Liver (tissue), 8 donors: ENCODE measurements at regions not wholly inside any gene's neighbourhood (a gene's known extent, or its start where the extent isn't known, plus 50 kb on each side); places are given as distances from the start of the nearest gene placed in this dataset.

Experiments
- DNase-seq: peaks from one replicate; pipeline ENCODE4 v3.0.0-alpha.2; 2017; ENCODE audit warnings: low spot score
- H3K27ac ChIP-seq, 2 donors: one replicate each; pipeline ENCODE4 v1.7.0; 2013; ENCODE audit warnings: inconsistent platforms in 2 of 2, low read length in 2 of 2, control low read depth in 1 of 2, low read depth in 1 of 2, mild to moderate bottlenecking in 1 of 2
- H3K27me3 ChIP-seq, 4 donors: one replicate each; pipeline versions ENCODE4 v1.6.1 to v1.7.0; 2013; ENCODE audit warnings: low read length in 3 of 4, inconsistent platforms in 1 of 4, mild to moderate bottlenecking in 1 of 4, moderate library complexity in 1 of 4; ENCODE audit not compliant: control insufficient read depth in 4 of 4, insufficient read depth in 4 of 4
- H3K36me3 ChIP-seq, 4 donors: one replicate each; pipeline versions ENCODE4 v1.6.1 to v1.7.0; 2013; ENCODE audit warnings: low read length in 3 of 4, mild to moderate bottlenecking in 3 of 4, low read depth in 1 of 4, moderate library complexity in 1 of 4; ENCODE audit not compliant: control insufficient read depth in 4 of 4, insufficient read depth in 3 of 4
- H3K4me1 ChIP-seq, 4 donors: one replicate each; pipeline versions ENCODE4 v1.6.1 to v1.7.0; 2013; ENCODE audit warnings: low read length in 3 of 4, mild to moderate bottlenecking in 3 of 4, moderate library complexity in 1 of 4; ENCODE audit not compliant: control insufficient read depth in 4 of 4, insufficient read depth in 4 of 4
- H3K4me3 ChIP-seq, 3 donors: one replicate each; pipeline versions ENCODE4 v1.6.1 to v1.7.0; 2013; ENCODE audit warnings: low read length in 3 of 3, control low read depth in 1 of 3, low read depth in 1 of 3, mild to moderate bottlenecking in 1 of 3
- H3K9ac ChIP-seq, 2 donors: one replicate each; pipeline ENCODE4 v1.7.0; 2013; ENCODE audit warnings: low read length in 2 of 2, mild to moderate bottlenecking in 2 of 2, moderate library complexity in 2 of 2, control low read depth in 1 of 2, low read depth in 1 of 2
- H3K9me3 ChIP-seq, 4 donors: one replicate each; pipeline versions ENCODE4 v1.6.1 to v1.7.0; 2013; ENCODE audit warnings: low read length in 3 of 4; ENCODE audit not compliant: control insufficient read depth in 4 of 4
- EGR1 ChIP-seq, 2 donors: IDR thresholded peaks; 2 replicates each; pipeline ENCODE4 v1.6.1; 2016 to 2018; ENCODE audit warnings: antibody characterized with exemption in 2 of 2, low read depth in 2 of 2
- FOXA1 ChIP-seq: IDR thresholded peaks from 2 replicates; pipeline ENCODE4 v1.6.1; 2016; ENCODE audit warnings: antibody characterized with exemption
- FOXA2 ChIP-seq: IDR thresholded peaks from 2 replicates; pipeline ENCODE4 v1.6.1; 2016; ENCODE audit warnings: antibody characterized with exemption
- GABPA ChIP-seq, 2 donors: IDR thresholded peaks in 1 of 2; conservative IDR thresholded peaks in 1 of 2; 2 replicates each; pipeline ENCODE4 v1.6.1; 2016; ENCODE audit warnings: antibody characterized with exemption in 2 of 2, mild to moderate bottlenecking in 1 of 2, moderate library complexity in 1 of 2
- HNF4A ChIP-seq, 2 donors: conservative IDR thresholded peaks; 2 replicates each; pipeline ENCODE4 v1.6.1; 2016; ENCODE audit warnings: antibody characterized with exemption in 2 of 2, mild to moderate bottlenecking in 2 of 2
- HNF4G ChIP-seq: IDR thresholded peaks from 2 replicates; pipeline ENCODE4 v1.6.1; 2016; ENCODE audit warnings: antibody characterized with exemption
- JUND ChIP-seq, 2 donors: IDR thresholded peaks; 2 replicates each; pipeline ENCODE4 v1.6.1; 2016; ENCODE audit warnings: antibody characterized with exemption in 2 of 2
- NR2F2 ChIP-seq: IDR thresholded peaks from 2 replicates; pipeline ENCODE4 v1.6.1; 2016; ENCODE audit warnings: antibody characterized with exemption
- RAD21 ChIP-seq, 2 donors: IDR thresholded peaks; 2 replicates each; pipeline ENCODE4 v1.6.1; 2016; ENCODE audit warnings: antibody characterized with exemption in 2 of 2, mild to moderate bottlenecking in 2 of 2
- RXRA ChIP-seq, 2 donors: IDR thresholded peaks; 2 replicates each; pipeline ENCODE4 v1.6.1; 2017 to 2018; ENCODE audit warnings: antibody characterized with exemption in 2 of 2, mild to moderate bottlenecking in 1 of 2
- SP1 ChIP-seq: IDR thresholded peaks from 2 replicates; pipeline ENCODE4 v1.6.1; 2018; ENCODE audit warnings: antibody characterized with exemption, mild to moderate bottlenecking
- TAF1 ChIP-seq: conservative IDR thresholded peaks from 2 replicates; pipeline ENCODE4 v1.6.1; 2016; ENCODE audit warnings: antibody characterized with exemption, mild to moderate bottlenecking
- YY1 ChIP-seq: IDR thresholded peaks from 2 replicates; pipeline ENCODE4 v1.6.1; 2016; ENCODE audit warnings: antibody characterized with exemption, mild to moderate bottlenecking
- WGBS: extraction: QIAGEN DNeasy Blood & Tissue Kit; methylation state at CpG from one replicate; pipeline ENCODE4 v1.1.7; 2013; 5-methylcytosine and 5-hydroxymethylcytosine counted together
- TF ChIP-seq, protein P1 (sequence below): IDR thresholded peaks from 2 replicates; pipeline ENCODE4 v1.6.1; 2016; ENCODE audit warnings: antibody characterized with exemption
- TF ChIP-seq, protein P2 (sequence below): fragments of 150-350 bp; IDR thresholded peaks from 2 replicates; pipeline ENCODE4 v1.5.1; 2017; ENCODE audit warnings: improper control_type of control experiment, low read depth, low read length; ENCODE audit not compliant: missing input control
- TF ChIP-seq, protein P3 (sequence below): IDR thresholded peaks from 2 replicates; pipeline ENCODE4 v1.6.1; 2016; ENCODE audit warnings: antibody characterized with exemption
- TF ChIP-seq, protein P4 (sequence below): IDR thresholded peaks from 2 replicates; pipeline ENCODE4 v1.6.1; 2016; ENCODE audit warnings: antibody characterized with exemption
- TF ChIP-seq, protein P5 (sequence below): IDR thresholded peaks from 2 replicates; pipeline ENCODE4 v1.6.1; 2016; ENCODE audit warnings: antibody characterized with exemption, mild to moderate bottlenecking
- donor health status: healthy.
- donor health status: healthy.
- donor health status: healthy.
- donor health status: healthy.
- donor health status: healthy.

DNA sequence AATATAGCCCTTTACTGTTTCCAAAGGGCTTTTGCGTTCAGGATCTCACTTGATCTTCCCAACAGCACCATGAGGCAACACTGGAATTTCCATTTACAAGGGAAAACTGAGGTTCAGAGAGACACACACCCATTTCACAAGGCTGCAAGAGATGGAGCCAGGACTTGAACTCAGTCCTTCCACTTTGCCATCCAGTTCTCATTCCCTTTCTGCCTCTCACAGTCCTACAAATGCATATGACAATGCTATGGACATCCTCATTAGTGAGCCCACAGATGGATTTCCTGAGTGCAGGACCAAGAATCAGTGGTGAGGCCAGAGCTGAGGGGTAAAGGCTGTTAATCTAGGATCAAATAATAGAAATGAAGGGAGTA, 136.1 kb upstream of the MYCN start:
- Histone ChIP-seq H3K27me3 (no peaks in the 10 kb centered on the region), H3K9me3 (no peaks in the 10 kb centered on the region), H3K9ac (no peak overlapping the region), H3K36me3 (no peaks in the 10 kb centered on the region), H3K4me1 (no peaks in the 10 kb centered on the region), H3K27ac (no peak overlapping the region), H3K4me3 (no peak overlapping the region)
- TF ChIP-seq FOXA2 (no peak), EGR1 (IDR thresholded peaks at IDR 0.05; ENCODE audit: low read depth in 2 of 2) (no peak), RAD21 (IDR thresholded peaks at IDR 0.05) (no peak), YY1 (no peak), JUND (IDR thresholded peaks at IDR 0.05) (no peak), GABPA (IDR thresholded peaks at IDR 0.05 in 1 of 2, conservative IDR thresholded peaks at IDR 0.05 in 1 of 2) (no peak), FOXA1 (no peak), NR2F2 (no peak), TAF1 (no peak), RXRA (IDR thresholded peaks at IDR 0.05) (no peak), HNF4A (conservative IDR thresholded peaks at IDR 0.05) (no peak), SP1 (no peak)
- TF ChIP-seq, protein P1, sequence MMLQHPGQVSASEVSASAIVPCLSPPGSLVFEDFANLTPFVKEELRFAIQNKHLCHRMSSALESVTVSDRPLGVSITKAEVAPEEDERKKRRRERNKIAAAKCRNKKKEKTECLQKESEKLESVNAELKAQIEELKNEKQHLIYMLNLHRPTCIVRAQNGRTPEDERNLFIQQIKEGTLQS, result no peak
- TF ChIP-seq, protein P2, sequence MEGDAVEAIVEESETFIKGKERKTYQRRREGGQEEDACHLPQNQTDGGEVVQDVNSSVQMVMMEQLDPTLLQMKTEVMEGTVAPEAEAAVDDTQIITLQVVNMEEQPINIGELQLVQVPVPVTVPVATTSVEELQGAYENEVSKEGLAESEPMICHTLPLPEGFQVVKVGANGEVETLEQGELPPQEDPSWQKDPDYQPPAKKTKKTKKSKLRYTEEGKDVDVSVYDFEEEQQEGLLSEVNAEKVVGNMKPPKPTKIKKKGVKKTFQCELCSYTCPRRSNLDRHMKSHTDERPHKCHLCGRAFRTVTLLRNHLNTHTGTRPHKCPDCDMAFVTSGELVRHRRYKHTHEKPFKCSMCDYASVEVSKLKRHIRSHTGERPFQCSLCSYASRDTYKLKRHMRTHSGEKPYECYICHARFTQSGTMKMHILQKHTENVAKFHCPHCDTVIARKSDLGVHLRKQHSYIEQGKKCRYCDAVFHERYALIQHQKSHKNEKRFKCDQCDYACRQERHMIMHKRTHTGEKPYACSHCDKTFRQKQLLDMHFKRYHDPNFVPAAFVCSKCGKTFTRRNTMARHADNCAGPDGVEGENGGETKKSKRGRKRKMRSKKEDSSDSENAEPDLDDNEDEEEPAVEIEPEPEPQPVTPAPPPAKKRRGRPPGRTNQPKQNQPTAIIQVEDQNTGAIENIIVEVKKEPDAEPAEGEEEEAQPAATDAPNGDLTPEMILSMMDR, result no peak
- TF ChIP-seq, protein P3, sequence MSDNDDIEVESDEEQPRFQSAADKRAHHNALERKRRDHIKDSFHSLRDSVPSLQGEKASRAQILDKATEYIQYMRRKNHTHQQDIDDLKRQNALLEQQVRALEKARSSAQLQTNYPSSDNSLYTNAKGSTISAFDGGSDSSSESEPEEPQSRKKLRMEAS, result no peak
- TF ChIP-seq, protein P4, sequence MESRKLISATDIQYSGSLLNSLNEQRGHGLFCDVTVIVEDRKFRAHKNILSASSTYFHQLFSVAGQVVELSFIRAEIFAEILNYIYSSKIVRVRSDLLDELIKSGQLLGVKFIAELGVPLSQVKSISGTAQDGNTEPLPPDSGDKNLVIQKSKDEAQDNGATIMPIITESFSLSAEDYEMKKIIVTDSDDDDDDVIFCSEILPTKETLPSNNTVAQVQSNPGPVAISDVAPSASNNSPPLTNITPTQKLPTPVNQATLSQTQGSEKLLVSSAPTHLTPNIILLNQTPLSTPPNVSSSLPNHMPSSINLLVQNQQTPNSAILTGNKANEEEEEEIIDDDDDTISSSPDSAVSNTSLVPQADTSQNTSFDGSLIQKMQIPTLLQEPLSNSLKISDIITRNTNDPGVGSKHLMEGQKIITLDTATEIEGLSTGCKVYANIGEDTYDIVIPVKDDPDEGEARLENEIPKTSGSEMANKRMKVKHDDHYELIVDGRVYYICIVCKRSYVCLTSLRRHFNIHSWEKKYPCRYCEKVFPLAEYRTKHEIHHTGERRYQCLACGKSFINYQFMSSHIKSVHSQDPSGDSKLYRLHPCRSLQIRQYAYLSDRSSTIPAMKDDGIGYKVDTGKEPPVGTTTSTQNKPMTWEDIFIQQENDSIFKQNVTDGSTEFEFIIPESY, result no peak
- 96% methylated on average over 1 of the region's 1 CpG for WGBS
- DNase-seq, result no peak

DNA sequence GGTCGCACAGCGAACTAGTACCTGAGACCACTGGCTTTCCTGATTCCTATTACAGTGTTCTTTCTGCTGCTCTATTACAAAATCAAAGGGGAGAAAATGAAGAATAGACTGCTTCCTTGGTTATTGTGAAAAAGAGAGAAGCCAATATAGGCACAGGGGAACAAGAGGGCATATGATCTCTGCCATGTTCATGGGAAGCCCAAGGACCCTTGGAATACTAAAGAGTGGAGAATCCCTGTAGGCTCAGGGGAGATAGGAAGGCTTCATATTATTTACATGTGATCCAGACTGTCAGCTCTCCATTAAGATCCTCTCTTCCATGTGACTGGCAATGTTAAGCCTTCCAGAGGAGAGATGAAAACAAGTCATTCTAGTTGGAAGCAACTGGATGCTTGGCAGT, 135.7 kb upstream of the MYCN start:
- Histone ChIP-seq H3K36me3 (no peaks in the 10 kb centered on the region), H3K9me3 (no peaks in the 10 kb centered on the region), H3K4me3 (no peak overlapping the region), H3K4me1 (no peaks in the 10 kb centered on the region), H3K9ac (no peak overlapping the region), H3K27ac (no peak overlapping the region), H3K27me3 (no peaks in the 10 kb centered on the region)
- WGBS, result 94% methylated on average over 2 of the region's 2 CpGs
- no peak for DNase-seq
- TF ChIP-seq TAF1 (no peak), EGR1 (IDR thresholded peaks at IDR 0.05; ENCODE audit: low read depth in 2 of 2) (no peak), HNF4G (no peak), GABPA (IDR thresholded peaks at IDR 0.05 in 1 of 2, conservative IDR thresholded peaks at IDR 0.05 in 1 of 2) (no peak), NR2F2 (no peak), HNF4A (conservative IDR thresholded peaks at IDR 0.05) (no peak), RXRA (IDR thresholded peaks at IDR 0.05) (no peak), JUND (IDR thresholded peaks at IDR 0.05) (no peak), FOXA1 (no peak), SP1 (no peak), FOXA2 (no peak), YY1 (no peak), RAD21 (IDR thresholded peaks at IDR 0.05) (no peak)
- TF ChIP-seq, protein P3, result no peak
- TF ChIP-seq, protein P4, result no peak
- TF ChIP-seq, protein P5, sequence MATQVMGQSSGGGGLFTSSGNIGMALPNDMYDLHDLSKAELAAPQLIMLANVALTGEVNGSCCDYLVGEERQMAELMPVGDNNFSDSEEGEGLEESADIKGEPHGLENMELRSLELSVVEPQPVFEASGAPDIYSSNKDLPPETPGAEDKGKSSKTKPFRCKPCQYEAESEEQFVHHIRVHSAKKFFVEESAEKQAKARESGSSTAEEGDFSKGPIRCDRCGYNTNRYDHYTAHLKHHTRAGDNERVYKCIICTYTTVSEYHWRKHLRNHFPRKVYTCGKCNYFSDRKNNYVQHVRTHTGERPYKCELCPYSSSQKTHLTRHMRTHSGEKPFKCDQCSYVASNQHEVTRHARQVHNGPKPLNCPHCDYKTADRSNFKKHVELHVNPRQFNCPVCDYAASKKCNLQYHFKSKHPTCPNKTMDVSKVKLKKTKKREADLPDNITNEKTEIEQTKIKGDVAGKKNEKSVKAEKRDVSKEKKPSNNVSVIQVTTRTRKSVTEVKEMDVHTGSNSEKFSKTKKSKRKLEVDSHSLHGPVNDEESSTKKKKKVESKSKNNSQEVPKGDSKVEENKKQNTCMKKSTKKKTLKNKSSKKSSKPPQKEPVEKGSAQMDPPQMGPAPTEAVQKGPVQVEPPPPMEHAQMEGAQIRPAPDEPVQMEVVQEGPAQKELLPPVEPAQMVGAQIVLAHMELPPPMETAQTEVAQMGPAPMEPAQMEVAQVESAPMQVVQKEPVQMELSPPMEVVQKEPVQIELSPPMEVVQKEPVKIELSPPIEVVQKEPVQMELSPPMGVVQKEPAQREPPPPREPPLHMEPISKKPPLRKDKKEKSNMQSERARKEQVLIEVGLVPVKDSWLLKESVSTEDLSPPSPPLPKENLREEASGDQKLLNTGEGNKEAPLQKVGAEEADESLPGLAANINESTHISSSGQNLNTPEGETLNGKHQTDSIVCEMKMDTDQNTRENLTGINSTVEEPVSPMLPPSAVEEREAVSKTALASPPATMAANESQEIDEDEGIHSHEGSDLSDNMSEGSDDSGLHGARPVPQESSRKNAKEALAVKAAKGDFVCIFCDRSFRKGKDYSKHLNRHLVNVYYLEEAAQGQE, result no peak
- TF ChIP-seq, protein P2, result no peak
- TF ChIP-seq, protein P1, result no peak
